ENCODE measurements at regions not wholly inside any gene's neighbourhood (a gene's known extent, or its start where the extent isn't known, plus 50 kb on each side); places are given as distances from the start of the nearest gene placed in this dataset.

GRCh38 chr4:136687118-136687517 lies 845.2 kb downstream of the PCDH18 start:
- TF ChIP-seq ZNF398 (tag by site-specific recombination; IDR thresholded peaks at IDR 0.05) (no peak), ZEB2 (tag by site-specific recombination; IDR thresholded peaks at IDR 0.05) (no peak), ZNF19 (tag by site-specific recombination; IDR thresholded peaks at IDR 0.05; ENCODE audit: low read depth) (no peak), ZNF274 (IDR thresholded peaks at IDR 0.05; ENCODE audit: low read length) (no peak), ZNF274 (tag by site-specific recombination; IDR thresholded peaks at IDR 0.05; ENCODE audit: borderline replicate concordance) (no peak), ZBTB49 (tag by site-specific recombination; IDR thresholded peaks at IDR 0.05; ENCODE audit: low read depth) (no peak), ZSCAN16 (tag by site-specific recombination; IDR thresholded peaks at IDR 0.05) (no peak), ZBTB8A (tag by site-specific recombination; IDR thresholded peaks at IDR 0.05) (no peak), ZNF133 (tag by site-specific recombination; IDR thresholded peaks at IDR 0.05) (no peak), ZNF624 (tag by site-specific recombination; IDR thresholded peaks at IDR 0.05) (no peak), REST (tag by site-specific recombination; IDR thresholded peaks at IDR 0.05) (no peak), TRIM28 (IDR thresholded peaks at IDR 0.05; ENCODE audit: borderline replicate concordance, low read length) (no peak)
- TF ChIP-seq, protein P1, sequence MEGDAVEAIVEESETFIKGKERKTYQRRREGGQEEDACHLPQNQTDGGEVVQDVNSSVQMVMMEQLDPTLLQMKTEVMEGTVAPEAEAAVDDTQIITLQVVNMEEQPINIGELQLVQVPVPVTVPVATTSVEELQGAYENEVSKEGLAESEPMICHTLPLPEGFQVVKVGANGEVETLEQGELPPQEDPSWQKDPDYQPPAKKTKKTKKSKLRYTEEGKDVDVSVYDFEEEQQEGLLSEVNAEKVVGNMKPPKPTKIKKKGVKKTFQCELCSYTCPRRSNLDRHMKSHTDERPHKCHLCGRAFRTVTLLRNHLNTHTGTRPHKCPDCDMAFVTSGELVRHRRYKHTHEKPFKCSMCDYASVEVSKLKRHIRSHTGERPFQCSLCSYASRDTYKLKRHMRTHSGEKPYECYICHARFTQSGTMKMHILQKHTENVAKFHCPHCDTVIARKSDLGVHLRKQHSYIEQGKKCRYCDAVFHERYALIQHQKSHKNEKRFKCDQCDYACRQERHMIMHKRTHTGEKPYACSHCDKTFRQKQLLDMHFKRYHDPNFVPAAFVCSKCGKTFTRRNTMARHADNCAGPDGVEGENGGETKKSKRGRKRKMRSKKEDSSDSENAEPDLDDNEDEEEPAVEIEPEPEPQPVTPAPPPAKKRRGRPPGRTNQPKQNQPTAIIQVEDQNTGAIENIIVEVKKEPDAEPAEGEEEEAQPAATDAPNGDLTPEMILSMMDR (tag by site-specific recombination; IDR thresholded peaks at IDR 0.05), result no peak
